ENCODE measurements at regions not wholly inside any gene's neighbourhood (a gene's known extent, or its start where the extent isn't known, plus 50 kb on each side); places are given as distances from the start of the nearest gene placed in this dataset.

DNA sequence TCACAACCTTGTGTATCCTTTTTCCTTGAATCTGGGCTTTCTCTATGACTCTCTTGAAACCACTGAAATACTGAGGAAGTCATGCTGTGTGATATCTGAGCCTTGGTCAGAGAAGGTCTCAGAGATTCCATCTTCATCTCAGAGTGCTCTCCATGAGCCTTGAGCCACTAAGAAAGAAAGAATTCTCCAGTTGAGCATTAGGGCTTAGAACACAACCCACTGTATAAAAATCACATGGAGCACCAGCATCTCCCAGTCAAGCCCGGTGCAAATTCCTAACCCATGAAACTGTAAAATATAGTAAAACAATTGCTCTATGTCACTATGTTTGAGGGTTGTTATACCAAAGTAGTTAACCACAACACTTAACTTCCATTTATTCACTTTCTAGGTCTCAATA lies 181.4 kb downstream of the MOXD1 start (continued):
- TF ChIP-seq, protein P1, sequence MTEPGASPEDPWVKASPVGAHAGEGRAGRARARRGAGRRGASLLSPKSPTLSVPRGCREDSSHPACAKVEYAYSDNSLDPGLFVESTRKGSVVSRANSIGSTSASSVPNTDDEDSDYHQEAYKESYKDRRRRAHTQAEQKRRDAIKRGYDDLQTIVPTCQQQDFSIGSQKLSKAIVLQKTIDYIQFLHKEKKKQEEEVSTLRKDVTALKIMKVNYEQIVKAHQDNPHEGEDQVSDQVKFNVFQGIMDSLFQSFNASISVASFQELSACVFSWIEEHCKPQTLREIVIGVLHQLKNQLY (CRISPR knock-in tag; IDR thresholded peaks at IDR 0.05), result no peak
- TF ChIP-seq, protein P2, sequence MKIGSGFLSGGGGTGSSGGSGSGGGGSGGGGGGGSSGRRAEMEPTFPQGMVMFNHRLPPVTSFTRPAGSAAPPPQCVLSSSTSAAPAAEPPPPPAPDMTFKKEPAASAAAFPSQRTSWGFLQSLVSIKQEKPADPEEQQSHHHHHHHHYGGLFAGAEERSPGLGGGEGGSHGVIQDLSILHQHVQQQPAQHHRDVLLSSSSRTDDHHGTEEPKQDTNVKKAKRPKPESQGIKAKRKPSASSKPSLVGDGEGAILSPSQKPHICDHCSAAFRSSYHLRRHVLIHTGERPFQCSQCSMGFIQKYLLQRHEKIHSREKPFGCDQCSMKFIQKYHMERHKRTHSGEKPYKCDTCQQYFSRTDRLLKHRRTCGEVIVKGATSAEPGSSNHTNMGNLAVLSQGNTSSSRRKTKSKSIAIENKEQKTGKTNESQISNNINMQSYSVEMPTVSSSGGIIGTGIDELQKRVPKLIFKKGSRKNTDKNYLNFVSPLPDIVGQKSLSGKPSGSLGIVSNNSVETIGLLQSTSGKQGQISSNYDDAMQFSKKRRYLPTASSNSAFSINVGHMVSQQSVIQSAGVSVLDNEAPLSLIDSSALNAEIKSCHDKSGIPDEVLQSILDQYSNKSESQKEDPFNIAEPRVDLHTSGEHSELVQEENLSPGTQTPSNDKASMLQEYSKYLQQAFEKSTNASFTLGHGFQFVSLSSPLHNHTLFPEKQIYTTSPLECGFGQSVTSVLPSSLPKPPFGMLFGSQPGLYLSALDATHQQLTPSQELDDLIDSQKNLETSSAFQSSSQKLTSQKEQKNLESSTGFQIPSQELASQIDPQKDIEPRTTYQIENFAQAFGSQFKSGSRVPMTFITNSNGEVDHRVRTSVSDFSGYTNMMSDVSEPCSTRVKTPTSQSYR (CRISPR knock-in tag; IDR thresholded peaks at IDR 0.05; ENCODE audit: borderline replicate concordance), result no peak

DNA sequence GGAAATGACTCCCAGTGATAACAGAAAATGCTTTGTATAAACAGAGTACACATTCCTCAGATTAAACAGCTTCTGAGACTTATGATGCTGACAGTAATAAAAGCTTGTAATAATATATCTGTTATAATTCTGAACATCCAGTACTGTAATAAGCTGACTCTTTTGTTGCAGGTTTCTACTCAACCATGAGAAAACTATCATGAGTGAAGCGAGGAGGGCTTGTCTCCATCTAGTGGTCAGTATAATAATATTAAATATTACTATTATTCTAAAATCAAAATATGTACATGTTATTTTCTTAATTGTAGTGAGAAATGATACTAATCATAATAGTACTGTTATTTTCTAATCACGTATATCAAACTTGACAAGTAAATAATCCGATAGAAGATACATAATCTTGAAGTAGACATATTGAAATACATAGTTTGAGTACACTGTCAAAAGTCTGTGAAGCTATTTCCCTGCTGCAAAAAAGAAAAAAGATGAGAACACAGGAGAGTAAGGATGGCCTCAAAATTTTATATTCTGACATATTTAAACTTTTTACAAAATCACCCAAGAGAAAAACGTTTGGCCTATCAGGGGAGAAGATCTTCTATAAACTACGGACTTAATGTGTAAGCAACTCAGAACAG lies 183.1 kb downstream of the MOXD1 start:
- Histone ChIP-seq H3K4me3 (replicated peaks in 1 of 3; ENCODE audit: insufficient read depth in 1 of 3, low read depth in 2 of 3, low read length in 3 of 3) (no peak overlapping the region), H3K36me3 (replicated peaks in 1 of 2; ENCODE audit: control insufficient read depth in 1 of 2, insufficient read depth in 2 of 2, low read length in 2 of 2) (no peaks in the 10 kb centered on the region), H3K27ac (ENCODE audit: extremely low read length, insufficient read depth, low read length) (no peak overlapping the region), H3K4me1 (ENCODE audit: insufficient read depth, low read length) (no peaks in the 10 kb centered on the region), H4K20me1 (ENCODE audit: insufficient read depth, low read length) (no peaks in the 10 kb centered on the region), H3K79me2 (ENCODE audit: insufficient read depth, low read length) (no peaks in the 10 kb centered on the region), H3K9ac (ENCODE audit: insufficient read depth, low read depth, low read length) (no peak overlapping the region), H3K4me2 (ENCODE audit: low read depth, low read length) (no peak overlapping the region), H3K27me3 (ENCODE audit: control insufficient read depth in 1 of 2, insufficient read depth in 2 of 2, low read length in 2 of 2) (peaks cover 0 to 6% of the 10 kb centered on the region in 2 experiments; a peak in 2 of 5 replicates), H2AFZ (ENCODE audit: low read length) (no peak overlapping the region), H3K9me3 (ENCODE audit: low read length) (no peaks in the 10 kb centered on the region)
- POLR2A ChIA-PET, result interaction anchor here (1.3 kb wide), 1 partner anchor 267 kb away, joined by 5 read pairs; the partner anchor contains the start of gene CCN2
- DNase-seq (ENCODE audit: low spot score) (peak; percentile 25), FAIRE-seq (no peak), ATAC-seq (no peak)
- in situ Hi-C loops (cut with HindIII; ENCODE audit: extremely low pct_ligation_motif_present, low pct_unique_long_range_greater_than_20kb) (loop anchor here (25.0 kb wide), 1 partner anchor 531 kb away; no protein-coding TSS in a partner anchor), intact Hi-C loops (cut with micrococcal nuclease; ENCODE audit: unreplicated experiment) (loop anchor here (1.0 to 5.0 kb wide), 3 partner anchors 56 to 293 kb away; no protein-coding TSS in a partner anchor)
- CTCF ChIA-PET (ENCODE audit: low intra/inter-chr PET ratio, low total read pairs), result interaction anchor here (1.2 to 3.4 kb wide), 5 partner anchors 57 to 303 kb away, joined by 3 to 95 read pairs (median 12); partner anchors contain the start of gene CCN2
- WGBS (ENCODE audit: low lambda C conversion rate), result 18% methylated on average over 5 of the region's 5 CpGs
- BruUV-seq (replicated peaks), result no TSS peak
- TF ChIP-seq MYC (CRISPR knock-in tag; IDR thresholded peaks at IDR 0.05; ENCODE audit: borderline replicate concordance) (no peak), YY1 (IDR thresholded peaks at IDR 0.05; ENCODE audit: insufficient read depth, insufficient replicate concordance, low read depth, low read length) (no peak), KMT2B (CRISPR knock-in tag; IDR thresholded peaks at IDR 0.05) (no peak), DNMT1 (CRISPR knock-in tag; IDR thresholded peaks at IDR 0.05) (no peak), CREM (IDR thresholded peaks at IDR 0.05) (no peak), CREM (CRISPR knock-in tag; IDR thresholded peaks at IDR 0.05) (no peak), RAD21 (CRISPR knock-in tag; IDR thresholded peaks at IDR 0.05) (peak; percentile 55), ZBTB3 (CRISPR knock-in tag; IDR thresholded peaks at IDR 0.05; ENCODE audit: borderline replicate concordance, low read depth) (no peak), PPARG (CRISPR knock-in tag; conservative IDR thresholded peaks at IDR 0.05) (0 out of 2 replicates have a peak, but pooled peaks have one; percentile 18), STAG1 (CRISPR knock-in tag; IDR thresholded peaks at IDR 0.05) (peak; percentile 73), ZNF251 (CRISPR knock-in tag; IDR thresholded peaks at IDR 0.05) (no peak), SIX4 (CRISPR knock-in tag; IDR thresholded peaks at IDR 0.05) (no peak), CEBPB (IDR thresholded peaks at IDR 0.05; ENCODE audit: borderline replicate concordance, low read depth, low read length) (no peak)
- TF ChIP-seq, protein P3, sequence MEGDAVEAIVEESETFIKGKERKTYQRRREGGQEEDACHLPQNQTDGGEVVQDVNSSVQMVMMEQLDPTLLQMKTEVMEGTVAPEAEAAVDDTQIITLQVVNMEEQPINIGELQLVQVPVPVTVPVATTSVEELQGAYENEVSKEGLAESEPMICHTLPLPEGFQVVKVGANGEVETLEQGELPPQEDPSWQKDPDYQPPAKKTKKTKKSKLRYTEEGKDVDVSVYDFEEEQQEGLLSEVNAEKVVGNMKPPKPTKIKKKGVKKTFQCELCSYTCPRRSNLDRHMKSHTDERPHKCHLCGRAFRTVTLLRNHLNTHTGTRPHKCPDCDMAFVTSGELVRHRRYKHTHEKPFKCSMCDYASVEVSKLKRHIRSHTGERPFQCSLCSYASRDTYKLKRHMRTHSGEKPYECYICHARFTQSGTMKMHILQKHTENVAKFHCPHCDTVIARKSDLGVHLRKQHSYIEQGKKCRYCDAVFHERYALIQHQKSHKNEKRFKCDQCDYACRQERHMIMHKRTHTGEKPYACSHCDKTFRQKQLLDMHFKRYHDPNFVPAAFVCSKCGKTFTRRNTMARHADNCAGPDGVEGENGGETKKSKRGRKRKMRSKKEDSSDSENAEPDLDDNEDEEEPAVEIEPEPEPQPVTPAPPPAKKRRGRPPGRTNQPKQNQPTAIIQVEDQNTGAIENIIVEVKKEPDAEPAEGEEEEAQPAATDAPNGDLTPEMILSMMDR (CRISPR knock-in tag; IDR thresholded peaks at IDR 0.05), result peak; percentile 44
- TF ChIP-seq, protein P4, sequence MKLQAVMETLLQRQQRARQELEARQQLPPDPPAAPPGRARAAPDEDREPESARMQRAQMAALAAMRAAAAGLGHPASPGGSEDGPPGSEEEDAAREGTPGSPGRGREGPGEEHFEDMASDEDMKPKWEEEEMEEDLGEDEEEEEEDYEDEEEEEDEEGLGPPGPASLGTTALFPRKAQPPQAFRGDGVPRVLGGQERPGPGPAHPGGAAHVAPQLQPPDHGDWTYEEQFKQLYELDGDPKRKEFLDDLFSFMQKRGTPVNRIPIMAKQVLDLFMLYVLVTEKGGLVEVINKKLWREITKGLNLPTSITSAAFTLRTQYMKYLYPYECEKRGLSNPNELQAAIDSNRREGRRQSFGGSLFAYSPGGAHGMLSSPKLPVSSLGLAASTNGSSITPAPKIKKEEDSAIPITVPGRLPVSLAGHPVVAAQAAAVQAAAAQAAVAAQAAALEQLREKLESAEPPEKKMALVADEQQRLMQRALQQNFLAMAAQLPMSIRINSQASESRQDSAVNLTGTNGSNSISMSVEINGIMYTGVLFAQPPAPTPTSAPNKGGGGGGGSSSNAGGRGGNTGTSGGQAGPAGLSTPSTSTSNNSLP (IDR thresholded peaks at IDR 0.05; ENCODE audit: low read depth, low read length), result peak; percentile 65; the same call in 1 of the 2 replicates

Measured in HepG2 (cell line).